GM18507 (cell line): ENCODE measurements at regions not wholly inside any gene's neighbourhood (a gene's known extent, or its start where the extent isn't known, plus 50 kb on each side); places are given as distances from the start of the nearest gene placed in this dataset.

ENCODE experiments used
- DNase-seq: peaks from one replicate; pipeline ENCODE4 v3.0.0; 2011; ENCODE audit warnings: low read depth; ENCODE audit not compliant: insufficient read length; ENCODE audit errors: extremely low spot score
- FAIRE-seq: peaks from 2 replicates; lab custom pipeline; 2011; peaks lifted over from hg19 to GRCh38; lab: Jason Lieb, UNC

DNA sequence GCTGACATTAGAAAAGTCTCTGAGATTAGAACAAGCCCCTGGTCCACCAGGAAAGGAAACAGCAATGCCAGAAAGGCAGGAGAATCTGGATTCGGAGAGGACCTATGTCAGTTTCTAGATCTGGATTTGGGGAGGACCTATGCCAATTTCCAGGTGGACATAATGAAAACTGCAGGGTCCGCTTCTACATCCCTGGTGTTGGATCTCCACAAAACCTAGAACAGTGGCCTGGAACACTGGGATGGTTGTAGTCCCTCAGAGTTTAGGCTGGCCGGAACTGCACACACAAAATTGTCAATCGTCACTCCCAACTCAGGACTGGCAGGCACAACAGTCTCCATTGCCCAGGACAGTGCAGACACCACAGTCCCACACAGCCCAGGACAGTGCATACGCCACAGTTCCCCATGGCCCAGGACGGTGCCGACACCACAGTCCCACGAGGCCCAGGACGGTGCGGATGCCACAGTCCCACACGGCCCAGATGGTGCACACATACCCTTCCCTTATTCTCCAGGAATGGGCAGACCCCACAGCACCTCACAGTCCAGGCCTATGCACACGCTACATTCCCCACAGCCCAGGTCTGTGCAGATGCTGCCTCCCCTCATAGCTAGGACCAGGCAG lies 341.7 kb downstream of the UQCRFS1 start:
- FAIRE-seq = no peak

DNA sequence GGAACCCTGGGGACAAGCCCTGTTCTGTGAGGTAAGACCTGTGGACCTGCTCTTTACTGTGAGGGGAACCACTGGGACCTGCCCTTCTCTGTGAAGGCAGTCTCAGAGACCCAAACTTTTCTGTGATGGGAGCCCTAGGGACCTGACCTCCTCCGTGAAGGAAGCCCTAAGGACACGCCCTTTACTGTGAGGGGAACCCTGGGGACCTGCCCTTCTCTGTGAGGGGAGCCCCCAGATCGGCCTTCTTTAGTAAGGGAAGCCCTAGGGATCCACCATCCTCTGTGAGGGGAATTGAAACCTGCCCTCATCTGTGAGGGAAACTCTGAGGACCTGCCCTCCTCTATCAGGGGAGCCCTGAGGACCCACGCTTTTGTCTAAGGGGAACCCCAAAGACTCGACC lies 343.5 kb downstream of the UQCRFS1 start:
- FAIRE-seq (no peak), DNase-seq (no peak)

More for the DNA sequence above, 341.7 kb downstream of the UQCRFS1 start:
- no peak for DNase-seq

DNA sequence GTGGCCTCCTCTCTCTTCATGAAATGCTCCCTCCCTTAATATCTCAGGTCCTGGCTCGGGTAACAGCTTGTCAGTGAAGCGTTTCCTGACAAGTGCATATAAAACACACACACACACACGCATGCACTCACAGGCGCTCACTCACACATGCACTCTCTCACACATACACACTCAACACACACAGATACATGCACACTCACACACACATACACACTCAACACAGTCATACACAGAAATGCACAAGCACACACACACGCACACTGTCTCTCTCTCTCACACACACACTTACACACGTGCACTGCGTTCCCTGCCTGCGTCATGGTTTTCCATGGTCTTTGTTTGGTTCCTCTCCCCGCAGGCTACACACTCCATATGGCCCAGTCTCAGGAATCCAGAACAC lies 344.1 kb downstream of the UQCRFS1 start:
- FAIRE-seq = no peak

DNA sequence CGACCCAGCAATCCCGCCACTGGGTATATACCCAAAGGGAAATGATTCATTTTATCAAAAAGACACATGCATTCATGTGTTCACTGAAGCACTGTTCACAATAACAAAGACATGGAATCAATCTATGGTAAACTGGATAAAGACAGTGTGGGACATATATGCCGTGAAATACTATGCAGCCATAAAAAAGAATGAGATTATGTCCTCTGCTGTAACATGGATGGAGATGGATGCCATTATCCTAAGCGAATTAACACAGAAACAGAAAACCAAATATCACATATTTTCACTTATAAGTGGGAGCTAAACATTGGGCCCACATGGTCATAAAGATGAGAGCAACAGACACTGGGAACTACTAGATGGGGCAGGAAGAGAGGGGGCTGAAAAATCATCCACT lies 345.0 kb downstream of the UQCRFS1 start:
- no peak for FAIRE-seq

More for the DNA sequence above, 344.1 kb downstream of the UQCRFS1 start:
- no peak for DNase-seq

DNA sequence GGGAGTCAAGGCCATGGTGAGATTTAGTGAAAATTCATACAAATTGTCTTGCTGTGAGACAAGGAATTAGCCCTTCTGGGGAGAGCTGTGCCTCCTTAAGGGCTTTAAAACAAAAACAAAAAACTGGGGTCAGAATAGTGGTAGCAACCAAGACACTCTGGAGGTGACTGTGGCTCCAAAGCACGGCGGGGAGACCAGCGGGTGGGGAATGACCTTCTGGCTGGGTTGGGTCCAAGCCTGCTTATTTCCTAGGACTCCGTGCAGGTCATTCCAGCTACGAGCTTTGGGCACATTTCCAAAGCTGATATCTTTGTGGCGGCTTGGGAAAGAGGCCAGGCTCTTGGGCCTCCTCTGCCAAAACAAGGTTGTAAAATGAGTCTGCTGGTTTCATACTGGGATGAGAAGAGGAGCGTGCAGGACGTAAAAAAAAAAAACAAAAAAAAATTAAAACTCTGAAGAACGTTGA lies 348.3 kb downstream of the UQCRFS1 start:
- no peak for FAIRE-seq
- no peak for DNase-seq

More for the DNA sequence above, 345.0 kb downstream of the UQCRFS1 start:
- DNase-seq = no peak

DNA sequence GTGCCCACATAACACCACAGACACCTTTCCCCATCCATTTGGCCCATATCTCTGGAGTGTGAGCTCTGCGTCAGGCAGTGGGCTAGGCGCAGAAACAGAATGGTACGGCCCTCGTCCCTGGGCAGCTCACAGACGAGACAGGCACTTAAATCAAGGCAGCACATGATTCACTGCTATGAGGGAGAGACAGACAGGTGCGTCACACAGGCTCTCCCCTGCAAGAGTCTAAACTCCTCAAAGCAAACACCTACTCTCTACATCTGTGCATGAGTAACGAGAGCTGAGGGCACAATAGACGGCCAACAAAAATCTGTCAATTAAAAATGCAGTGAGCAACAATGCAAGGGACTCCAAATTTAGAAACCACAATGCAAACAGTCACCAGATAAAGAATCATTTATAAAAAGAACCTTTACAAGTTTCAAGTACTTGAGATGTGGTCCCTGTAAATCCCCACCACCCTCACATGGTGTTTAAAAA lies 348.9 kb downstream of the UQCRFS1 start:
- FAIRE-seq (no peak), DNase-seq (no peak)

DNA sequence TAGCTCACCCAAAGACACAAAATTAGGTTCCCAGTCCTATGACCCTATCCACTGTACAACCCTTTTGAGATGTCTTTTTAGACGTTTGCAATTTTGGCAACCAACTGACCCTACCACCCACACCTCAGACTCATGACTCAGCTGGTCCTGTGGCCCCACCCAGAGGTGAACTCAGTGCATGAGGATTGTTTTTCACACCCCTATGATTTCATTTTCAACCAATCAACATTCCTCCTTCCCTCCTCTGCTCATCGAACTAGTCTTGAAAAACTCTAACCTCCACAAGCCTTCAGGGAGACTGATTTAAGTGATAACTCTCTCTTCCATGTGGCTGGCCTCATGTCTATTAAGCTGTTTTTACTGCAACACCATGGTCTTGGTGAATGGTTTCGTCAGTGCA lies 350.7 kb downstream of the UQCRFS1 start:
- FAIRE-seq (no peak), DNase-seq (no peak)

DNA sequence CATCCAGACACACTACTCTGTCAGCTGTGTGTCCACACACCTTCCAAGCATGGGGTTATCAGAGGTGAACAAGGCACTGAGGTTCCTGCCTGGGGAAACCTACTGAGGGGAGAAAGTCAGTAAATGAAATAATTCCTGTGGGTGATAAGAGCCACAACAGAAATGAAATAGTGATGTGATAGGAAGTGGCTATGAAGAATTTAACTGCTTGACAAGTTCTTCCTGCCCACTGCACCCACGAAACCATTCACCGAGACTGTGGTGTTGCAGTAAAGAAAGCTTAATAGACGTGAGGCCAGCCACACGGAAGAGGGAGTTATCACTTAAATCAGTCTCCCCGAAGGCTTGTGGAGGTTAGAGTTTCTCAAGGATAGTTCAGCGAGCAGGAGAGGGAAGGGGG lies 353.1 kb downstream of the UQCRFS1 start:
- no peak for FAIRE-seq
- no peak for DNase-seq

DNA sequence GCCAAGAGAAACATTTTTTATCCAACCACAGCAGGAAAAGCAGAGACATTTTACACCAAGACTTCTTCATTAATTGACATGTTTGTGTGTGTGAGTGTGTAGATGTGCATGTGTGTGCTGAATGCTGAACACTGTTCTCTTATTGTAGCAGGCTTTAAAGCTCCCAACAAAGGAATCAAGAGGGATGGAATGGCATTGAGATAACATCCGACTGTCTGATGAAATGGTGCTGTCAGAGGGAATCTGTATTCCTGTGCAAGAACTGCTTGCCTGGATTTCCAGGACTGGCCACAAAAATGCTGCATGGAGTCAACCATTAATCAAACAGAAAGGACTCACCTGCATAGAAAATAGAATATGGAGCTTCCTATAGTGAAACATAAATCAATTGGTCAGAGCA lies 354.0 kb downstream of the UQCRFS1 start:
- no peak for FAIRE-seq
- DNase-seq = no peak

DNA sequence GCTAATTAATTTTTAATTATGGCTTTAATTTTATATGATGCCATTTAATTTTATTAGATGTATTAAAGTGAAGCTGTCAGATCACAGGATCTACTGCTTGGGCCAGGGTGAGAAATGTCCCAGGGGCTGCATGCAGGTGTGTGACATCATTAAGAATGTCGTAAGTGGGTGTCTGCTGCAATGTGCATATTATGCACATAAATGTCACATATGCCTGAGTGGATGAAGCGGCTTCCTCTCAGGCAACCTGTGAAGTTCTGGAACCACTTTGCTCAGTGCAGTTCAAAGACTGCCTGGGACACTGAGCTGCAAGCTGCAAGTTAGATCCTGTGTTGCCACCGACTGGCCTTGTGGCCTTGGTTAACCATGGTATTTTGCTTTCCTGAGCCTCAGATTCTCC lies 355.0 kb downstream of the UQCRFS1 start:
- DNase-seq (no peak), FAIRE-seq (no peak)

DNA sequence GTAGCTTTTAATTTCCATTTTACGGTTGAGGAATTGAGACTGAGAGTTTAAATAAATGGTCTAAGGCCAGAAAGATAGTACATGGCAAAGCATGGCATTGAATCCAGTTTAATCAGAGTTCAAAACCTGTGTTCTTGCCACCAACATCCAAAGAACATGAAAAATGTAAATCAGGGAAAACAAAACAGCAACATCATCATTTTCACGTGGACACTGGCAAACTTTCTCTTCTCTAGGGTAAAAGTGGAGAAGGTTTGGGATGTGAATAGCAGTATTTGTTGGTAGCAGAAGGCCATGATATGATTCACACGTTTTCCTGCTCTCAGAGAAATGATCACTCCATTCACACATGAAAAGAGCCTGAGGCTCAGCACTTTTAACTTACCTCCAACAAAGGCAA lies 357.7 kb downstream of the UQCRFS1 start:
- DNase-seq (no peak), FAIRE-seq (no peak)

DNA sequence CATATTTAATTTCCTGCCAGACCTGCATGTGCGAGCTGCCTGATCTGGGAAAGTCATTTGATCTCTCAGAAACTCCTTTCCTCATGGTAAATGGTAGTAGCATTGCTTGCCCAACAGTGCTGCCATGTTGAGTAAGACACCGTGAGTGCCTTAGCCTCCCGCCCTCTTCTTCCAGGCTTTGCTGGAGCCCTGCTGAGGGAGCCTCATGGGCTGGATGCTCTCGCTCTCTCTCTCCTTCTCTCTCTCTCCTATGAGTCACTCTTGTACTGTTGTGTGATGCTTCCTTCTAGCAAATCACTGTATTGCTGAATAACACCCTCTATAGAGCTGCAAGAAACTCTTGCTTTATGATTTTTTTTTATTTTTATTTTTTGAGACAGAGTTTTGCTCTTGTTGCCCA lies 365.5 kb downstream of the UQCRFS1 start:
- FAIRE-seq (no peak), DNase-seq (no peak)

DNA sequence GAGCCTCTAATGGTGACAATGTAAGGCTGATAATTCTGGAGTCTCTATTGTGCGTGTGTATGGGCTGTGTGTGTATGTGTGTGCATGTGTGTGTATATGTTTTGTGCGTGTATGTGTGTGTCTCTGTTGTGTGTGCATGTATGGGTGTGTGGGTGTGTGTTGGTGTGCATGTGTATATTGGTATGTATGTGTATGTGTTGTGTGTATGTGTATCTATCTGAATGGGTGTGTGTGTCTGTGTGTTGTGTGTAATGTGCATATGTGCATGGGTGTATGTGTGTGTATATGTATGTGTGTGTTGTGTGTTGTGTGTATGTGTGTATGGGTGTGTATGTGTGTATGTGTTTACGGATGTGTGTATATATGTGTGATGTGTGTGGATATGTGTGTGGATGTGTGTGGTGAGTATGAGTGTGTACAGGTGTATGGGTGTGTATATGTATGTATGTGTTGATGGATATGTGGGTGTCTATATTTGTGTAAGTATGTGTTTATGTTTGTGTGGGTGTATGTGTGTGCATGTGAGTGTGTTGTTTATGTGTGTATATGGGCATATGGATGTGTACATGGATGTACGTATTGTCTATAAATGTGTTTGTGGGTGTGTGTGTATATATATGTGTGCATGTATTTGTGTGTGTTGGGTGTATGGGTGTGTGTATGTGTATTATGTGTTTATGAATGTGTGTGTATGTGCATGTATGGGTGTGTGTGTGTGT lies 366.7 kb downstream of the UQCRFS1 start:
- no peak for FAIRE-seq
- DNase-seq = no peak

DNA sequence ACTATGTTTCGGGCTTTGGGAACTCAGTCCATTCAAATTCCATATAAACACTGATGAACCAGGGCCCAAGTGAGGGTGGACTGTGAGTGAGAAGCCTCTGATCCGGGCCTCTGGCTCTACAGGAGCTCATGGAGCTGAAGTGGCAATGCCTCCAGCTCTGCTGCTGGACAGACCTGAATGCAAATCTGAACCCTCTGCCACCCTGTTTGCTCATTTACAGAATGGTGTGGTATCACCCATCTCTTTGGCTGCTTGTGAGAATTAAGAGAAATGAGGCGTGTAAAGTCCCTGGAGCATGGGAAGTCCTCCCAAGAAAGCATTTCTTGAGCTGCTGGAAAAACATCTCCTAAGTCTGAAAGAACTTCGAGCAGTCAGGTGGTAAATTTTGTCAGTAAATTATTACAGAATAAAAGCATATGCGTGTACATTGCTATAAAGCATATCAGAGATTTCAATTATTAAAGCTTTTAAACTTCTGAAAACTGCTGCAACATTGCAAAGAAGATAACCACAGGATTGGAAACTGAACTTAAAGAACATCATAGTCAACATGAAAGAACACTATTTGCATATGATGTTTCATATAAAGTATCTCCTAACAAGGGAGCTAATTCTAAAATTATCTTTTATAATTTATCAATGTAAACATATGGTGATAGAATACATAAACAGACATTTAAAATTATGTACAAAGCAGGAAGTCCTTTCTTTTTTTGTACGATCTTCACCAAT lies 369.0 kb downstream of the UQCRFS1 start:
- DNase-seq = no peak
- FAIRE-seq = no peak

DNA sequence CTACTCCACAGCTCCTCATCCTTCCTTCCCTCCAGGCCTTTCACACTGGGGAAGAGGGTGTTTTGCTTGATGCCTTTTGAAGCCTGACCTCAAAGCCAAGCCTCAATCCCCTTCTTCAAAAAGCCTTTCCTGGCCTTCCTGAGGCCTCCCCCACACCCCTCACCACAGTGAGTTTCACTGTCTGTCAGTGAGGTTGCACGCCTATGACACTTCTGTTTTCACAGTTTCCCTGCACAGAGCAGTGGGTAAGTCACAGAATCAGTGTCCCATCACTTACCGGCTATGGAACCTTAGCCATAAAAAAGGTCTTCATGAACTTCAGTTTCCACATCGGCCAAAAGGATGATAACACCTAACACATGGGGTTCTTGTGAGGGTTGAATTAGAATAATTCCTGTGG lies 371.4 kb downstream of the UQCRFS1 start:
- FAIRE-seq (no peak), DNase-seq (no peak)

DNA sequence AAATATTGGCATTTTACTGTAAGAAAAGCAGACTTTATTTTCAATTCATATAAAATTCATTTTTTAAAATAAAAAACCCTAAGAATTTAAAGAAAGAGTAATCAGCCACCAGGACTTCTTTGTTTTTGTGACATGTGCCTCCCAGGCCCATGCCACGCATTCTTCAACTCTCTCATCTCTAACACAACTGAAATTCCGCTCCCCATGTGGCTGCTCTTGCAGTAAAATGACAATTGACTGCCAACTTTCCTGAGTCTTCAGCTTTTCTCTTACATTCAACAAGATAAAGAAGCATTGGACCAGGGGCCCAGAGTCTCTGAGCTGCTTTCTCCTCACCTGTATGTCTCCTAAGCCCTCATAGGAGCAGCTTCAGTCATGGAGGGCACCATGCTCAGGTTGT lies 372.1 kb downstream of the UQCRFS1 start:
- DNase-seq = no peak
- no peak for FAIRE-seq

DNA sequence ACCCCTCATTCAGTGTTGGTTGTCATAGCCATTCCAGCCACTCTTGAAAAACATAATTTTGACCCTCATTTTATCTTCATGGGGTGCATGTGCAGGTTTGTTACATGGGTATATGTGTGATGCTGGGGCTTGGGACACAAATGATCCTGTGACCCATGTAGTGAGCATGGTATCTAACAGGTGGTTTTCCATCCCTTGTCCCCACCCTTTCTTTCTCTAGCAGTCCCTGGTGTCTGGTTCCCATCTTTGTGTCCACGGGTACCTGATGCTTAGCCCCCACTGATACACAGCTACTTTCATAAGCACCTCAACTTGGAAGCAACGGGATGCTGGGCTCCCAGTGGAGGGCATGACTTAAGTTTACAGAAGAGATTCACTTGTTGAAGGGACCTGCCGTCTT lies 373.5 kb downstream of the UQCRFS1 start:
- no peak for DNase-seq

DNA sequence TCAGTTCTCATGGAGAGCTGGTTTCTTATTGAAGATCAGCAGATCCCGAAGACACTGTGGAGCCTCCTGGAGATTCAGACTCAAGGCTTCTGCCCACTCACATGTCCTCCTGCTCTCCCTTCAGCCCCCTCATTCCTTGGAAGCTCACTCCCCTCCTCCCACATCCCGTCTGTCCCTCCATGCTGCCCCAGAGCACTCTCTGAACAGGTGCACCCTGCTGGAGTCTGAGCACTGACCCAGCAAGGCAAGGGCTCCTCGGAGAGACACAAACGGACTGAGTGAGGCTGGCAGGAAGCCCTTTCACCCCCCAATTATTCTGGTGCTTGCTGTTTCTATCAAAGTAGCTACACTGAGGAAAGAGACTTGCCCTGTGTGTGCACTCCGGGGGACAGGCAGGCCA lies 374.0 kb downstream of the UQCRFS1 start:
- DNase-seq (no peak), FAIRE-seq (no peak)

More for the DNA sequence above, 373.5 kb downstream of the UQCRFS1 start:
- FAIRE-seq = no peak

DNA sequence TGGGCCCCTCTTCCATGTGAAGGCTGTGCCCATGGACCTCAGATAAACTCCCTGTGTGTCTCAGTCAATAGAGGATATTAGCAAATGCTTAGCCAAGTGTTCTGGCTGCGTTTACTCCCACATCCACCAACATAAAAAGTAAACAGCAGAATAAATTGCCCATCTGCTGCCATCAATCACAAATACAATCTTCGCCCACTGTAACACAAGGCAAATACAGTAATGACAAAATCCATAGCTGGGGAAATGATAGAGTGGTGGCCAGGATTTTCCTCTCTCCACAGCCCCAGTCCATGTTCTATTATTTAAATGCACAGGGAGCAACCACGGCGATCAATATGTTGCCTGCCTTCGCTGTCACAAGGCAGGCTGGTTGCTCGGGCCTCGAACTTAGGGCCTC lies 376.5 kb downstream of the UQCRFS1 start:
- no peak for FAIRE-seq
- DNase-seq = no peak

DNA sequence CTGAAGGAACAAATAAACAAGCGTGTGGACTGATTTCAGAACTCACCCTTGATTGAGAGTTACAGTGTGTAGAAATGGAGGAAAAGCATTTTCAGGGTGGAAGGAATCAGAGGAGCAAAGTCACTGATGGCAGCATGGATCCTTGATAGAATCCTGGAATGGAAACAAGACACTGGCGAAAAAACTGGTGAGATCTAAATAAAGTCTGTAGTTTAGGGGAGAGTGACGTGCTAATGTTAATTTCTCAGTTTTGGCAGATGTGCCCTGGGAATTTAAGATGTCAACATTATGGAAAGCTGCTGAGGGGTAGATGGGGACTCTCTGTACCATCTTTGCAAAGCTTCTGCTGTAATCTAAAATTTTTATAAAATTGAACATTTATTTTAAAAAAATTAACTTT lies 378.0 kb downstream of the UQCRFS1 start:
- no peak for DNase-seq
- FAIRE-seq = no peak
